Natural killer cell (primary cell): ENCODE measurements at regions not wholly inside any gene's neighbourhood (a gene's known extent, or its start where the extent isn't known, plus 50 kb on each side); places are given as distances from the start of the nearest gene placed in this dataset.

Experiments
- ATAC-seq, 3 donors: fragments of 150-1000 bp in 2 of 3; fragments of 200-7000 bp in 1 of 3; cut with Tn5 transposase; 1 replicate in 1 of 3; 2 replicates in 2 of 3; pipeline ENCODE4 v1.10.0; 2021; ENCODE audit warnings: mild to moderate bottlenecking in 2 of 3, moderate library complexity in 2 of 3
- DNase-seq, 2 donors: peaks; one replicate each; pipeline versions ENCODE4 v3.0.0 to v3.0.0-alpha.2; 2013 to 2021; ENCODE audit warnings: mixed read lengths in 1 of 2
- H3K27ac ChIP-seq: one replicate; pipeline ENCODE4 v1.5.1; 2013; ENCODE audit warnings: mild to moderate bottlenecking, low read length
- H3K27me3 ChIP-seq: one replicate; pipeline ENCODE4 v1.6.1; 2013; ENCODE audit warnings: low read length; ENCODE audit not compliant: control insufficient read depth, insufficient read depth
- H3K36me3 ChIP-seq: one replicate; pipeline ENCODE4 v1.6.1; 2013; ENCODE audit warnings: low read length; ENCODE audit not compliant: control insufficient read depth, insufficient read depth
- H3K4me1 ChIP-seq: one replicate; pipeline ENCODE4 v1.6.1; 2013; ENCODE audit warnings: low read length; ENCODE audit not compliant: control insufficient read depth, insufficient read depth
- H3K4me3 ChIP-seq: one replicate; pipeline ENCODE4 v1.5.1; 2013; ENCODE audit warnings: low read length
- H3K9me3 ChIP-seq: one replicate; pipeline ENCODE4 v1.6.1; 2013; ENCODE audit warnings: low read length; ENCODE audit not compliant: control insufficient read depth, insufficient read depth
- H3K27ac Mint-ChIP-seq, 2 donors: one replicate each; pipeline ENCODE4 v1.8.0; 2022; ENCODE audit warnings: mild to moderate bottlenecking in 2 of 2, mixed read lengths in 2 of 2, moderate library complexity in 1 of 2
- H3K27me3 Mint-ChIP-seq, 2 donors: one replicate each; pipeline ENCODE4 v1.8.0; 2022; ENCODE audit warnings: low read depth in 2 of 2, mixed read lengths in 2 of 2
- H3K36me3 Mint-ChIP-seq: one replicate; pipeline ENCODE4 v1.8.0; 2022; ENCODE audit warnings: mixed read lengths
- H3K4me1 Mint-ChIP-seq, 2 donors: one replicate each; pipeline ENCODE4 v1.8.0; 2022; ENCODE audit warnings: mixed read lengths in 2 of 2
- H3K4me3 Mint-ChIP-seq: one replicate; pipeline ENCODE4 v1.8.0; 2022; ENCODE audit warnings: mild to moderate bottlenecking, moderate library complexity, mixed read lengths
- H3K9me3 Mint-ChIP-seq, 2 donors: one replicate each; pipeline ENCODE4 v1.8.0; 2022; ENCODE audit warnings: mixed read lengths in 2 of 2
- WGBS: methylation state at CpG from one replicate; pipeline ENCODE4 v1.1.7; 2013; ENCODE audit warnings: missing lambda C conversion rate; ENCODE audit not compliant: insufficient coverage; 5-methylcytosine and 5-hydroxymethylcytosine counted together
- intact Hi-C: fragments of 100-400 bp; cut with micrococcal nuclease; formaldehyde crosslinking; loops from one replicate; pipeline ENCODE4 v1.14.2; 2022
- TF ChIP-seq, protein P1 (sequence below): fragments of 200-600 bp; IDR thresholded peaks from one replicate; pipeline ENCODE4 v1.8.0; 2022; ENCODE audit warnings: antibody characterized with exemption

DNA sequence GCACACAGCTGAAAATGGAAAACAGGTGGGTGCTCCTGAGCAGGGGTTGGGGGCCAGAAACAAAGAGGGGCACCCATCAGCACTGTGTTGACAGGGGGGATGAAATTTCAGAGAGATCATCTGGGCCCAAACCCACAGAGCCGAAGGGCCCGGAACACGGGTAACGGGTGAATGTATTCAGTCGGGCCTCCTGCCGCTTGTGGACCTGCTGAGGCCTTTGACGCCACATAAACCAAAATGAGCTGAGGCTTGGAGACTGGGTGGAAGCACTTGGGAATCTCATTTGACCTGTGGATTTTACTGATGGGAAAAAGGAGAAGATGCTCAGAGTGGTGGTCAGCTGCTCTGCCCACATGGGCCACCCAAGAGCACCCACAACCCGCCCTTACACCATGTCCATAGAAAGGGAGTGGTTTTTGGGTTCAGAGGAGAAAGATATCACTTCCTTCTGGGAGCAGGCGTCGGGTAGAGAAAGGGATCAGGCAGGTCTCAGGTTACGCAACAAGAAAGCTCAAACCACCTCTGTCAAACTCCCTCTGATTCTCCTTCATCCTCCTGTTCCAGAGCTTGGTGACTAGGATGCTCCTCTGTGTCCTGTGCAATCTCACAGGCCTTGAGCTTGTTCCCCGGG is 106.8 kb upstream of the BCL2L14 start:
- no peak overlapping the region for H3K27ac ChIP-seq
- WGBS, result 95% methylated on average over 11 of the region's 12 CpGs

DNA sequence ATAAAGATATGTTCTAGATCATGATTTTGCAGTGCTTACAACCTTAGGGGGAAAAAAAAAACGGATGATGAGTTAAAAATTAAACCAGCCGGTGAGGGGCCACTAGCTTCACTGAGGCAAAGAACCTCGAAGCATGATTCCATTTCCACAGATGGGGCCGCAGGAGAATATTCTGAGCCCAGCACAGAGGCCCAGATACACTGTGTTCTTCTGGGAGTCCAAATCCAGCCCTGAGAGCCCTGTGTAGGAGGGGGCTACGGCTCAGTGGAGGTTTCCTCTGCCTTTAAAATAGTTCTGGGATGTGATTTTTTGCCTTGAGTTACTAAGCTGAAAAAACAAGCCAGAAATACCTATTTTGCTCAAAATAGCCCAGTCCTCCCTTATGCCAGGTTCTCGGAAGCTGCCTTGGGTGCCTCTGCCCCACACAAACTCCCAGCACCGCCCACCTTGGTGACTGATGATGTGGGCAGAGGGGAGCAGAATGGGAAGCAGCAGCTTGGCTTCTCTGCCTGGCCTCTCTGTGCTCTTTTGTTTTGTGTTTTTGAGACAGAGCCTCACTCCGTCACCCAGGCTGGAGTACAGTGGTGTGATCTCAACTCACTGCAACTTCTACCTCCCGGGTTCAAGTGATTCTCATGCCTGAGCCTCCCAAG is 105.4 kb upstream of the BCL2L14 start:
- Mint-ChIP-seq H3K4me1 (peaks cover 8 to 10% of the 10 kb centered on the region in 2 donors), H3K36me3 (no peaks in the 10 kb centered on the region), H3K27ac (no peak overlapping the region), H3K4me3 (no peak overlapping the region), H3K27me3 (peaks cover 21 to 29% of the 10 kb centered on the region in 2 donors), H3K9me3 (no peaks in the 10 kb centered on the region)
- TF ChIP-seq, protein P1, sequence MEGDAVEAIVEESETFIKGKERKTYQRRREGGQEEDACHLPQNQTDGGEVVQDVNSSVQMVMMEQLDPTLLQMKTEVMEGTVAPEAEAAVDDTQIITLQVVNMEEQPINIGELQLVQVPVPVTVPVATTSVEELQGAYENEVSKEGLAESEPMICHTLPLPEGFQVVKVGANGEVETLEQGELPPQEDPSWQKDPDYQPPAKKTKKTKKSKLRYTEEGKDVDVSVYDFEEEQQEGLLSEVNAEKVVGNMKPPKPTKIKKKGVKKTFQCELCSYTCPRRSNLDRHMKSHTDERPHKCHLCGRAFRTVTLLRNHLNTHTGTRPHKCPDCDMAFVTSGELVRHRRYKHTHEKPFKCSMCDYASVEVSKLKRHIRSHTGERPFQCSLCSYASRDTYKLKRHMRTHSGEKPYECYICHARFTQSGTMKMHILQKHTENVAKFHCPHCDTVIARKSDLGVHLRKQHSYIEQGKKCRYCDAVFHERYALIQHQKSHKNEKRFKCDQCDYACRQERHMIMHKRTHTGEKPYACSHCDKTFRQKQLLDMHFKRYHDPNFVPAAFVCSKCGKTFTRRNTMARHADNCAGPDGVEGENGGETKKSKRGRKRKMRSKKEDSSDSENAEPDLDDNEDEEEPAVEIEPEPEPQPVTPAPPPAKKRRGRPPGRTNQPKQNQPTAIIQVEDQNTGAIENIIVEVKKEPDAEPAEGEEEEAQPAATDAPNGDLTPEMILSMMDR, result no peak
- H3K36me3 ChIP-seq, result no peaks in the 10 kb centered on the region
- peaks cover 8% of the 10 kb centered on the region for H3K4me1 ChIP-seq
- no peak overlapping the region for H3K27ac ChIP-seq
- H3K27me3 ChIP-seq, result no peaks in the 10 kb centered on the region
- no peaks in the 10 kb centered on the region for H3K9me3 ChIP-seq
- DNase-seq, result no peak
- 94% methylated on average over 9 of the region's 9 CpGs for WGBS
- no peak overlapping the region for H3K4me3 ChIP-seq
- intact Hi-C loops, result no loop called here
- ATAC-seq, result no peak

More for the DNA sequence above, 106.8 kb upstream of the BCL2L14 start:
- no peak overlapping the region for H3K27ac Mint-ChIP-seq
- TF ChIP-seq, protein P1, result no peak
- Histone ChIP-seq H3K4me1 (peaks cover 16% of the 10 kb centered on the region), H3K9me3 (no peaks in the 10 kb centered on the region), H3K4me3 (no peak overlapping the region), H3K36me3 (no peaks in the 10 kb centered on the region), H3K27me3 (no peaks in the 10 kb centered on the region)
- no peaks in the 10 kb centered on the region for H3K36me3 Mint-ChIP-seq
- peaks cover 12 to 17% of the 10 kb centered on the region in 2 donors for H3K4me1 Mint-ChIP-seq
- DNase-seq (no peak), ATAC-seq (no peak)
- no peaks in the 10 kb centered on the region for H3K9me3 Mint-ChIP-seq
- peaks cover 18 to 23% of the 10 kb centered on the region in 2 donors for H3K27me3 Mint-ChIP-seq
- H3K4me3 Mint-ChIP-seq, result no peak overlapping the region
- intact Hi-C loops, result no loop called here

DNA sequence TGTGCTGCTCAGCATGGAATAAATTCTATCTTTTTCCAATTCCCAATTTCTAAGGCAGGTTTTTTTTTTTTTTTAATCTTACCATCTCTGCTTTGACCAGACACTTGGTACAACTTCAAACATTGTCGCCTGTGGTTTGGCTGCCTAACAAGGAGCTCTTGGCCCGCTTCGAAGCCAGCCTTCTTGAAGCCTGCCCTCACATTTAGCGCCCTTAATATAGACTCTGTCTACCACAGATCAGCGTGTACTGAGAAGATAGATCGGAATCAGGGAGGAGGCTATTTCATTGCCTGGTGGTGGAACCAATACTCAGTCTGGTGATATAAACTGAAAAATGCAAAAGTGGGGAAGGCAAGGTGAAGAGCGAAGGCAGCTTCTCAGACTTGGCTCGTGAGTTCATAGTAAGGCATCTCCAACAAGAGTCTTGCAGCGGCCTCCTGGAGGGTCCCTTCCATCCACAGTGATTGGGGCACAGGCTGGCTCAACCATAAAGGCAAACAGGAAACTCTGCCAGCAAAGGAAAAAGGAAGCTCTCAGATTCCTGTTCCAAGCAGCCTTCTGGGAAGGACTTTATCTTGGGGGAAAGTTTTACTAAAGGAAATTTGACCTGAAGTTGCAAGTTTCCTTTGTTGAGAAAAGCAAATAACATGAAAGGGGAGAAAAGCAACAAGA is 103.2 kb upstream of the BCL2L14 start:
- peak overlapping the region in 1 of 2 donors; percentile 29 for H3K27ac Mint-ChIP-seq
- intact Hi-C loops, result no loop called here
- no peak for ATAC-seq

More for the DNA sequence above, 103.2 kb upstream of the BCL2L14 start:
- Mint-ChIP-seq H3K36me3 (no peaks in the 10 kb centered on the region), H3K4me1 (peaks cover 8 to 10% of the 10 kb centered on the region in 2 donors), H3K9me3 (no peaks in the 10 kb centered on the region), H3K27me3 (peaks cover 25 to 37% of the 10 kb centered on the region in 2 donors), H3K4me3 (no peak overlapping the region)
- Histone ChIP-seq H3K27me3 (no peaks in the 10 kb centered on the region), H3K4me1 (peaks cover 8% of the 10 kb centered on the region), H3K4me3 (no peak overlapping the region), H3K36me3 (no peaks in the 10 kb centered on the region), H3K27ac (no peak overlapping the region), H3K9me3 (no peaks in the 10 kb centered on the region)
- 67% methylated on average over 9 of the region's 9 CpGs for WGBS
- no peak for DNase-seq
- TF ChIP-seq, protein P1, result no peak
